Right lobe of liver (tissue), 6 donors: ENCODE measurements at regions not wholly inside any gene's neighbourhood (a gene's known extent, or its start where the extent isn't known, plus 50 kb on each side); places are given as distances from the start of the nearest gene placed in this dataset.

Source experiments
- ATAC-seq, 4 donors: fragments of 200-7000 bp; cut with Tn5 transposase; one replicate each; pipeline ENCODE4 v1.9.1; 2020; ENCODE audit warnings: mild to moderate bottlenecking in 4 of 4, moderate library complexity in 4 of 4
- DNase-seq, 3 donors: peaks; one replicate each; pipeline ENCODE4 v3.0.0-alpha.2; 2020
- H3K27ac ChIP-seq, 3 donors: fragments of 200-600 bp; one replicate each; pipeline ENCODE4 v1.8.0; 2022
- H3K27me3 ChIP-seq, 2 donors: fragments of 200-600 bp; one replicate each; pipeline ENCODE4 v1.8.0; 2022
- H3K36me3 ChIP-seq, 4 donors: fragments of 200-600 bp; sonication (generic) in 1 of 4; one replicate each; pipeline versions ENCODE4 v1.5.1 to v1.8.0; 2017 to 2022; ENCODE audit warnings: control low read depth in 1 of 4
- H3K4me1 ChIP-seq, 4 donors: fragments of 200-600 bp; sonication (generic) in 1 of 4; one replicate each; pipeline versions ENCODE4 v1.5.1 to v1.8.0; 2017 to 2022; ENCODE audit warnings: control low read depth in 1 of 4
- H3K4me3 ChIP-seq, 3 donors: fragments of 200-600 bp; one replicate each; pipeline ENCODE4 v1.8.0; 2022
- H3K9me3 ChIP-seq, 4 donors: fragments of 200-600 bp; sonication (generic) in 1 of 4; one replicate each; pipeline versions ENCODE4 v1.5.1 to v1.8.0; 2017 to 2022; ENCODE audit warnings: control low read depth in 1 of 4
- POLR2A ChIP-seq: fragments of 450-650 bp; IDR thresholded peaks from one replicate; pipeline ENCODE4 v1.6.1; 2017; ENCODE audit warnings: antibody characterized with exemption, mild to moderate bottlenecking
- WGBS: methylation state at CpG from one replicate; pipeline ENCODE4 v1.1.6; 2018; ENCODE audit warnings: low coverage, low lambda C conversion rate; ENCODE audit not compliant: insufficient coverage; ENCODE audit errors: missing lambda C conversion rate; 5-methylcytosine and 5-hydroxymethylcytosine counted together
- intact Hi-C, 2 donors: fragments of 100-400 bp; cut with DNase I; formaldehyde crosslinking; loops; one replicate each; pipeline versions ENCODE4 v1.11.2 to v1.14.1; 2022
- TF ChIP-seq, protein P1 (sequence below), 4 donors: fragments of 200-600 bp in 3 of 4; fragments of 450-650 bp in 1 of 4; IDR thresholded peaks; one replicate each; pipeline versions ENCODE4 v1.5.1 to v1.8.0; 2016 to 2022; ENCODE audit warnings: antibody characterized with exemption in 4 of 4, mild to moderate bottlenecking in 2 of 4
- donor health status: DM: no; HTN: yes; CAD: no.
- donor health status: DM: no; HTN: no; CAD: no.
- donor health status: DM: no; HTN: no; CAD: no.
- donor health status: DM: no; HTN: yes; CAD: no.
- donor health status: DM: no; HTN: yes; CAD: no.

DNA sequence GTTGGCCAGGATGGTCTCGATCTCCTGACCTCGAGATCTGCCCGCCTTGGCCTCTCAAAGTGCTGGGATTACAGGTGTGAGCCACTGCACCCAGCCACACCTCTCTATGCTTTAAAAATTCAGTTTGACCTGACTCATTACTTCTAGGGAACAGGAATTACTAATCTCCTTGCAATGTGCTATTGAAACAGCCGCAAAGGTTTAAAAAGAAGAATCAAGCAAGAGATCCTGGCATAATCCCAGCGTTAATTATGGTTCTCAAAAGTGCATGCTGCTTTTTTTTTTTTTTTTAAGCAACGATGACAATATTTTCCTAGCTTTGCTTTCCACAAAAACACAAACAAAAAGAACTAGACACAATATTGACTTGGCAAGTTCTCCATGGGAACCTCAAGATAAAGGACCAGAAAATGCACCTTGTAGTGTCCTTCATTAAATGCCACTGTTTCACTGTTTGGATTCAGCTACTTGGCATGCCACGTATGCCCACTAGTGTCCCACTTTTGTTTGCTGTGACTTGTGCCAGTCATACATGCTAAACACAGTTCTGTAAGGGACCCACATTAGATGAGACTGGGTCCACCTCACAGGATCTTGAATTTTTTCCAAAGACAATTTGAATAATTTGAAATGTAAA, 112.6 kb upstream of the PPARGC1A start:
- WGBS = 76% methylated on average over 7 of the region's 7 CpGs
- H3K4me1 ChIP-seq = peaks cover 0 to 4% (median 0%) of the 10 kb centered on the region in 4 donors
- H3K9me3 ChIP-seq = no peaks in the 10 kb centered on the region
- H3K27me3 ChIP-seq = no peaks in the 10 kb centered on the region
- ATAC-seq (no peak), DNase-seq (no peak)
- intact Hi-C loops = no loop called here
- H3K27ac ChIP-seq = no peak overlapping the region
- H3K36me3 ChIP-seq = no peaks in the 10 kb centered on the region
- H3K4me3 ChIP-seq = no peak overlapping the region
- TF ChIP-seq, protein P1, sequence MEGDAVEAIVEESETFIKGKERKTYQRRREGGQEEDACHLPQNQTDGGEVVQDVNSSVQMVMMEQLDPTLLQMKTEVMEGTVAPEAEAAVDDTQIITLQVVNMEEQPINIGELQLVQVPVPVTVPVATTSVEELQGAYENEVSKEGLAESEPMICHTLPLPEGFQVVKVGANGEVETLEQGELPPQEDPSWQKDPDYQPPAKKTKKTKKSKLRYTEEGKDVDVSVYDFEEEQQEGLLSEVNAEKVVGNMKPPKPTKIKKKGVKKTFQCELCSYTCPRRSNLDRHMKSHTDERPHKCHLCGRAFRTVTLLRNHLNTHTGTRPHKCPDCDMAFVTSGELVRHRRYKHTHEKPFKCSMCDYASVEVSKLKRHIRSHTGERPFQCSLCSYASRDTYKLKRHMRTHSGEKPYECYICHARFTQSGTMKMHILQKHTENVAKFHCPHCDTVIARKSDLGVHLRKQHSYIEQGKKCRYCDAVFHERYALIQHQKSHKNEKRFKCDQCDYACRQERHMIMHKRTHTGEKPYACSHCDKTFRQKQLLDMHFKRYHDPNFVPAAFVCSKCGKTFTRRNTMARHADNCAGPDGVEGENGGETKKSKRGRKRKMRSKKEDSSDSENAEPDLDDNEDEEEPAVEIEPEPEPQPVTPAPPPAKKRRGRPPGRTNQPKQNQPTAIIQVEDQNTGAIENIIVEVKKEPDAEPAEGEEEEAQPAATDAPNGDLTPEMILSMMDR (IDR thresholded peaks at IDR 0.05) = no peak
- no peak for TF ChIP-seq POLR2A

DNA sequence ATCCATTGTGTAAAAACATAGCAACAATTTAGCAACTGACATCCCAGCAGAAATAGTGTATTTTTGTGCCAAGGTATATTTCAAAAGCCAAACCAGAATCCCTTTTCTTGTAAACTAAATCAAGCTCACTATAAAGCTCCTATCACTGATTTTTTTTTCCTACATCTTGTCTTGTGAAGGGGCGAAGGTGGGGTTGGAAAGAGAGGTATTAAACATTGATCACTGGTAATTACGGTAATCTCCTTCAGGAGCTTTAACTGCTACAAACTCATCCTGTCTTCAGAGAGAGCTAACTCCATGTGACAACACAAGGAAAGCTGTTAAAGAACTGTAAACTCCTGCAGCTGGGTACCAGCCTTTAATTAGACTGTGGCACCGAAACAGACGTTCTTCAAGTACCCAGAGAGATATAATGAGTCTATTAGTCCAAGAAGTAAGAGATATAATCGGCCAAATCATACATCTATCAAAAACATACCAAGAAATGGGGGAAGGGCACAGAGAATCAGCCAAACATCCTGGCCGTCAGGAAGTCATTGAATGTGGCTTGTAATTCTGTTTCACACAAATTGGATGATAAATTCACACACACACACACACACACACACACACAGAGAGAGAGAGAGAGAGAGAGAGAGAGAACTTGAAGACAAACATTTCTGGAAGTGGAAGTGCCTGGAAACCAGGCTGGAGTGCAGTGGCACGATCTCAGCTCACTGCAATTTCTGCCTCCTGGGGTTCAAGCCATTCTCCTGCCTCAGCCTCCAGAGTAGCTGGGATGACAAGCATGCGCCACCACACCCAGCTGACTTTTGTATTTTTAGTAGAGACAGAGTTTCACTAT, 111.9 kb upstream of the PPARGC1A start:
- TF ChIP-seq, protein P1 (IDR thresholded peaks at IDR 0.05) = no peak
- no peak for TF ChIP-seq POLR2A
- Histone ChIP-seq H3K36me3 (no peaks in the 10 kb centered on the region), H3K27ac (no peak overlapping the region), H3K27me3 (no peaks in the 10 kb centered on the region), H3K4me3 (no peak overlapping the region), H3K4me1 (no peaks in the 10 kb centered on the region), H3K9me3 (no peaks in the 10 kb centered on the region)
- 58% methylated on average over 7 of the region's 8 CpGs for WGBS
- DNase-seq (no peak), ATAC-seq (no peak)
- intact Hi-C loops = no loop called here

DNA sequence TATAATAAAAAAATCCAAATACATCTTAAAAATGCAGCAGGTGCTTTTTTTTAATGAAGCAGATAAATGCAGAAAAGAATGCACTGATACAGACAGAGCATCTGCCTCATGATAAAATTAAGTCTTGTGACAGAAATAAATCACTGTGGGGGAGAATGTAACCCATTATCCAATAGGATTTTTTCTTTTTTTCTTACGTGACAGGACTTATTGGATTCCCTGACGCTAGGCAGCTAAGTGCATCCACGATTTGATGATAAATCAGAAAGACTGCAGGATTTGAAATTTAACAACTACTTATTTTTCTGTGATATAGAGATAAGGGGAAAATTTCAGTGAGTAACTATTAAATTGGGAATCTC, 110.6 kb upstream of the PPARGC1A start:
- intact Hi-C loops = no loop called here
- no peaks in the 10 kb centered on the region for H3K36me3 ChIP-seq
- WGBS = 65% methylated on average over 3 of the region's 3 CpGs
- DNase-seq (no peak), ATAC-seq (no peak)
- no peak overlapping the region for H3K4me3 ChIP-seq
- TF ChIP-seq, protein P1 (IDR thresholded peaks at IDR 0.05) = no peak
- no peak for TF ChIP-seq POLR2A
- no peaks in the 10 kb centered on the region for H3K4me1 ChIP-seq
- H3K27me3 ChIP-seq = no peaks in the 10 kb centered on the region
- H3K27ac ChIP-seq = no peak overlapping the region
- no peaks in the 10 kb centered on the region for H3K9me3 ChIP-seq

DNA sequence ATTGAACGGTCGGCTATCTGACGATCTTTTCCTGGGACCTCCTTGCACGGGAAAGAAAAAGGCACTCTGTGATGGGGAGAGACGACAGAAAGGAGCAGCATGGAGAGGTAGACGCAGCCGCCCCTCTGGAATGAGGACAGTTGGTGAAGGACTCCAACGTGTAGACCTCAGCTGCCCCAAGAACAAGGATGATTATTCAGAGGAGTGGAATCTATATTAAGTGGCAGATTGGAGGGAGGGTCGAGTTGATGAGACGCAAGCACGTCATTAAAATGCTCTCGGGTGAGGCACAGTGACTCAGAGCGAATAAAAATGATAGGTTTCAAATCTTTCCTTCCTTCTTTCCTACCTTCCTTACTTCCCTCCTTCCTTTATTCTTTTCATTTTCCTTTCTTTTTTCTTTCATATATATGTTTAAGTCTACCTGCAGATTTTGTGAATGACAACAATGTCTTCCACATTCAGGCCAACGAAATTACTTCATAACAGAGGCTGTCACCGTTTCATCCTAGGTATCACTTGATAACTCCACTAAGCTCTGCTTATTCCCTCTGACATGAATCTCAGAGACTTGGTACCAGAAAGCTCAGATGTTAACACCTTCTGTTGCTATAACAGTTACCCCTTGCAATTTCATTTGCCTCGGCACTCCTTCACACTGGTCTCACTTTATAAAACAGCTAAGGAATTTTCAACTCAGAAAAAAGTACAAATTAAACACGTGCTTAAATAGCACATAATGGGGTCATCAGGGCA, 110.0 kb upstream of the PPARGC1A start:
- DNase-seq (no peak), ATAC-seq (no peak)
- TF ChIP-seq, protein P1 (IDR thresholded peaks at IDR 0.05) = no peak
- no peak for TF ChIP-seq POLR2A
- no peak overlapping the region for H3K4me3 ChIP-seq
- intact Hi-C loops = no loop called here
- no peaks in the 10 kb centered on the region for H3K36me3 ChIP-seq
- H3K4me1 ChIP-seq = no peaks in the 10 kb centered on the region
- H3K27ac ChIP-seq = no peak overlapping the region
- WGBS = 73% methylated on average over 15 of the region's 17 CpGs
- no peaks in the 10 kb centered on the region for H3K9me3 ChIP-seq
- no peaks in the 10 kb centered on the region for H3K27me3 ChIP-seq
